GM12878 (cell line): ENCODE measurements at regions not wholly inside any gene's neighbourhood (a gene's known extent, or its start where the extent isn't known, plus 50 kb on each side); places are given as distances from the start of the nearest gene placed in this dataset.

ENCODE experiments used
- ATAC-seq: fragments of 200-7000 bp; cut with Tn5 transposase; 3 replicates; pipeline ENCODE4 v1.9.1; 2020; ENCODE audit warnings: mild to moderate bottlenecking, moderate library complexity
- BruUV-seq: library from RNA; stranded (reverse); fragments of 400-500 nt; replicated peaks from 2 replicates; lab custom pipeline; 2021; lab: Mats Ljungman, UMichigan
- CTCF ChIA-PET: fragments of 300-600 bp; sonication (Branson Sonifier 250); formaldehyde crosslinking; extraction: SDS; loops from one replicate; lab custom pipeline; 2021; ENCODE audit warnings: inconsistent platforms; lab: Yijun Ruan, JAX
- POLR2A ChIA-PET: fragments of 350-600 bp; formaldehyde crosslinking; extraction: SDS; loops from one replicate; lab custom pipeline; 2021; ENCODE audit warnings: inconsistent platforms; lab: Charles Lee
- RAD21 ChIA-PET: fragments of 300-600 bp; sonication (Branson Sonifier 250); formaldehyde crosslinking; loops from one replicate; lab custom pipeline; 2023; ENCODE audit warnings: antibody characterized with exemption; ENCODE audit not compliant: unreplicated experiment; lab: Charles Lee
- SMC1A ChIA-PET: fragments of 300-600 bp; sonication (Branson Sonifier 250); formaldehyde crosslinking; loops from one replicate; lab custom pipeline; 2023; ENCODE audit not compliant: unreplicated experiment, uncharacterized antibody; lab: Charles Lee
- DNase-seq: peaks from one replicate; pipeline ENCODE4 v3.0.0-alpha.2; 2011; ENCODE audit warnings: low read depth, low spot score
- FAIRE-seq: peaks from 3 replicates; lab custom pipeline; 2011; peaks lifted over from hg19 to GRCh38; lab: Jason Lieb, UNC
- H2AFZ ChIP-seq: 2 replicates; pipeline ENCODE4 v1.6.0; 2011; ENCODE audit warnings: low read depth, low read length, control low read depth; ENCODE audit not compliant: control insufficient read depth
- H3K27ac ChIP-seq: 2 replicates; pipeline ENCODE4 v1.5.1; 2011; ENCODE audit warnings: control low read depth; ENCODE audit not compliant: control insufficient read depth, insufficient read depth
- H3K27me3 ChIP-seq, 2 experiments: replicated peaks in 1 of 2; 2 replicates each; pipeline versions ENCODE4 v1.6.0 to v1.6.1; 2011; ENCODE audit warnings: low read length in 1 of 2; ENCODE audit not compliant: control insufficient read depth in 2 of 2, insufficient read depth in 2 of 2
- H3K36me3 ChIP-seq, 2 experiments: 2 replicates each; pipeline ENCODE4 v1.5.1; 2011; ENCODE audit warnings: low read length in 1 of 2; ENCODE audit not compliant: control insufficient read depth in 2 of 2, insufficient read depth in 2 of 2
- H3K4me1 ChIP-seq: 2 replicates; pipeline ENCODE4 v1.6.1; 2011; ENCODE audit warnings: mild to moderate bottlenecking, low read length, moderate library complexity, mixed read lengths; ENCODE audit not compliant: control insufficient read depth, insufficient read depth
- H3K4me2 ChIP-seq: 2 replicates; pipeline ENCODE4 v1.6.0; 2011; ENCODE audit warnings: control low read depth; ENCODE audit not compliant: control insufficient read depth, insufficient read depth
- H3K4me3 ChIP-seq: fragments of 200-600 bp; sonication (generic); 2 replicates; pipeline ENCODE4 v1.5.1; 2016
- H3K79me2 ChIP-seq: 2 replicates; pipeline ENCODE4 v1.6.0; 2011; ENCODE audit warnings: low read length; ENCODE audit not compliant: control insufficient read depth, insufficient read depth
- H3K9ac ChIP-seq: 2 replicates; pipeline ENCODE4 v1.8.0; 2011; ENCODE audit warnings: low read length, control low read depth, mixed read lengths; ENCODE audit not compliant: control insufficient read depth, insufficient read depth
- H3K9me3 ChIP-seq: replicated peaks from 3 replicates; pipeline ENCODE4 v1.5.1; 2011; ENCODE audit warnings: mild to moderate bottlenecking, low read length; ENCODE audit not compliant: control insufficient read depth, insufficient read depth
- H4K20me1 ChIP-seq: 2 replicates; pipeline ENCODE4 v1.6.0; 2011; ENCODE audit not compliant: control insufficient read depth, insufficient read depth
- FOXM1 ChIP-seq: IDR thresholded peaks from 2 replicates; pipeline ENCODE4 v1.6.1; 2012; ENCODE audit warnings: low read depth, mild to moderate bottlenecking, inconsistent platforms, low read length, moderate library complexity
- GATAD2B ChIP-seq: fragments of 450-650 bp; conservative IDR thresholded peaks from 2 replicates; pipeline ENCODE4 v1.6.1; 2017; ENCODE audit warnings: low read depth, mild to moderate bottlenecking, moderate library complexity
- HDGF ChIP-seq: fragments of 450-650 bp; IDR thresholded peaks from 2 replicates; pipeline ENCODE4 v1.6.1; 2016; ENCODE audit warnings: antibody characterized with exemption
- HSF1 ChIP-seq: fragments of 150-350 bp; IDR thresholded peaks from 2 replicates; pipeline ENCODE4 v1.6.1; 2014; ENCODE audit warnings: mild to moderate bottlenecking, low read depth, low read length
- IKZF2 ChIP-seq, 2 experiments: fragments of 450-650 bp; IDR thresholded peaks; 2 replicates each; pipeline ENCODE4 v1.6.1; 2017; ENCODE audit warnings: mild to moderate bottlenecking in 2 of 2, moderate library complexity in 2 of 2
- MTA3 ChIP-seq: IDR thresholded peaks from 2 replicates; pipeline ENCODE4 v1.6.1; 2012; ENCODE audit warnings: low read length, inconsistent platforms, borderline replicate concordance
- MYC ChIP-seq: IDR thresholded peaks from 2 replicates; pipeline ENCODE4 v1.6.1; 2011; ENCODE audit warnings: mild to moderate bottlenecking, low read length, moderate library complexity, inconsistent platforms; ENCODE audit not compliant: insufficient read depth, insufficient replicate concordance, insufficient read length, severe bottlenecking
- NR2F1 ChIP-seq: fragments of 450-650 bp; conservative IDR thresholded peaks from 2 replicates; pipeline ENCODE4 v1.6.1; 2017; ENCODE audit warnings: mild to moderate bottlenecking
- PML ChIP-seq: IDR thresholded peaks from 2 replicates; pipeline ENCODE4 v1.6.1; 2012; ENCODE audit warnings: low read length, inconsistent platforms
- POLR2AphosphoS2 ChIP-seq: IDR thresholded peaks from 2 replicates; pipeline ENCODE4 v1.6.1; 2011; ENCODE audit warnings: low read depth, mild to moderate bottlenecking, low read length, improper control_type of control experiment, moderate library complexity
- RAD51 ChIP-seq: fragments of 450-650 bp; IDR thresholded peaks from 2 replicates; pipeline ENCODE4 v1.6.1; 2016; ENCODE audit warnings: moderate library complexity, mild to moderate bottlenecking, inconsistent platforms
- TCF12 ChIP-seq: IDR thresholded peaks from 2 replicates; pipeline ENCODE4 v1.6.1; 2011; ENCODE audit warnings: low read depth, mild to moderate bottlenecking, low read length
- WRNIP1 ChIP-seq: IDR thresholded peaks from 2 replicates; pipeline ENCODE4 v1.6.1; 2011; ENCODE audit warnings: low read depth, low read length, improper control_type of control experiment, borderline replicate concordance
- ZNF207 ChIP-seq: fragments of 450-650 bp; IDR thresholded peaks from 2 replicates; pipeline ENCODE4 v1.6.1; 2014; ENCODE audit warnings: antibody characterized with exemption, mild to moderate bottlenecking, borderline replicate concordance
- ZNF592 ChIP-seq: fragments of 450-650 bp; IDR thresholded peaks from 2 replicates; pipeline ENCODE4 v1.6.1; 2017; ENCODE audit warnings: mild to moderate bottlenecking, moderate library complexity
- WGBS: methylation state at CpG from one replicate; pipeline ENCODE4 v1.1.6; 2016; ENCODE audit warnings: low lambda C conversion rate; ENCODE audit not compliant: insufficient replicate concordance, insufficient coverage; ENCODE audit errors: missing lambda C conversion rate; 5-methylcytosine and 5-hydroxymethylcytosine counted together
- in situ Hi-C: fragments of 300-500 bp; cut with MboI; formaldehyde crosslinking; loops from 9 replicates; pipeline ENCODE4 v1.14.3; 2018; ENCODE audit warnings: mixed read lengths
- intact Hi-C: fragments of 100-400 bp; cut with micrococcal nuclease; formaldehyde crosslinking; loops from one replicate; pipeline ENCODE4 v1.14.2; 2022; ENCODE audit not compliant: unreplicated experiment
- TF ChIP-seq, protein P1 (sequence below): fragments of 450-650 bp; IDR thresholded peaks from 2 replicates; pipeline ENCODE4 v1.6.1; 2017; ENCODE audit warnings: mild to moderate bottlenecking, low read depth, inconsistent platforms; ENCODE audit not compliant: poor library complexity, severe bottlenecking

DNA sequence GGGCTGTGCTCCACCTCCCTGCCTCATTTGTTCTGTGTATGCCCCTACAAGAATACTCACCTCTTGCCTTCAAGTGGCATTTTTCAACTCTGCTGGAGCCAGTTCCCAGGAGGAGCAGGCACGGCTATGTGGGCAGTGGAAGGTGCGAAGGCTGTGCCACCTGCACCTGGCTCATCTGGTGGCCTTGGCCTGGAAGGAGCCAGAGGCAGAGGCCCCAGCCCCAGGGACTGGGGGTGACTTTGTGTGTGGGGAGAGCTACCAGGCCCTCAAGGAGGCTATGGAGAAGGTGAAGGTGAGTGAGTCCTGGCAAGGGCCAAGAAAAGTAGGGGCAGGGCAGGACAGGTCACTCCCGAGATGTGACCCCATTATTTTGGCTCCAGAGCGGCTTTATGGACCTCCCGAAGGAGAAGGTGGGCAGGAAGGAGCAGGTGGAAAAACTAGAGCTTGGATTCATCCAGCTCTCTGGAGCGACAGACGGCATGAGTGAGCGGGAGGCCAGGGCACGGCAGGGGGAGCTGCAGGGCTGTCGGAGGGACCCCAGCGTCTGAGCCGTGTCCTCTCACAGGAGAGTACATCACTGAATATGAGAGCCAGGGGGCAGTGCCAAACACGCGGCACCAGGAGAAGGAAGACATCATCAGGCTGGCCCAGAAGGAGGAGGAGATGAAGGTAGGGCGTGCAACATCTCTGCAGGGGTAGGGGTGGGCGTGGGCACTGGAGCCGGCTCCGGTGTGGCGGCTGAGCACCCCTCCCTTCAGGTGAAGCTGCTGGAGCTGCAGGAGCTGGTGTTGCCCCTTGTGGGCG lies 57.3 kb upstream of the UBE2Q2 start:
- Histone ChIP-seq H3K79me2 (no peaks in the 10 kb centered on the region), H3K27ac (no peak overlapping the region), H3K4me1 (no peaks in the 10 kb centered on the region), H3K4me2 (no peak overlapping the region), H3K36me3 (no peaks in the 10 kb centered on the region), H2AFZ (no peak overlapping the region), H4K20me1 (no peaks in the 10 kb centered on the region), H3K27me3 (no peaks in the 10 kb centered on the region; a peak in 2 of 4 replicates), H3K4me3 (no peak overlapping the region), H3K9me3 (no peaks in the 10 kb centered on the region), H3K9ac (no peak overlapping the region)
- RAD21 ChIA-PET, result no interaction called here
- POLR2A ChIA-PET, result interaction anchor here (0.6 kb wide), 2 partner anchors 62 to 546 kb away, joined by 3 read pairs; a partner anchor contains a TSS
- no TSS peak for BruUV-seq
- ATAC-seq (no peak), DNase-seq (no peak), FAIRE-seq (no peak)
- intact Hi-C loops, result no loop called here
- CTCF ChIA-PET, result interaction anchor here (1.0 kb wide), 1 partner anchor 353 kb away, joined by 4 read pairs; no protein-coding TSS in a partner anchor
- in situ Hi-C loops, result no loop called here
- SMC1A ChIA-PET, result no interaction called here
- WGBS, result 40% methylated on average over 20 of the region's 20 CpGs
- TF ChIP-seq MTA3, result no peak
- no peak for TF ChIP-seq IKZF2 (IDR thresholded peaks at IDR 0.05)
- TF ChIP-seq WRNIP1, result no peak
- TF ChIP-seq GATAD2B, result no peak
- TF ChIP-seq PML, result no peak
- no peak for TF ChIP-seq MYC
- TF ChIP-seq POLR2AphosphoS2, result no peak
- no peak for TF ChIP-seq HDGF
- no peak for TF ChIP-seq HSF1
- TF ChIP-seq ZNF592, result no peak
- no peak for TF ChIP-seq TCF12
- no peak for TF ChIP-seq ZNF207
- no peak for TF ChIP-seq RAD51
- no peak for TF ChIP-seq FOXM1
- TF ChIP-seq, protein P1, sequence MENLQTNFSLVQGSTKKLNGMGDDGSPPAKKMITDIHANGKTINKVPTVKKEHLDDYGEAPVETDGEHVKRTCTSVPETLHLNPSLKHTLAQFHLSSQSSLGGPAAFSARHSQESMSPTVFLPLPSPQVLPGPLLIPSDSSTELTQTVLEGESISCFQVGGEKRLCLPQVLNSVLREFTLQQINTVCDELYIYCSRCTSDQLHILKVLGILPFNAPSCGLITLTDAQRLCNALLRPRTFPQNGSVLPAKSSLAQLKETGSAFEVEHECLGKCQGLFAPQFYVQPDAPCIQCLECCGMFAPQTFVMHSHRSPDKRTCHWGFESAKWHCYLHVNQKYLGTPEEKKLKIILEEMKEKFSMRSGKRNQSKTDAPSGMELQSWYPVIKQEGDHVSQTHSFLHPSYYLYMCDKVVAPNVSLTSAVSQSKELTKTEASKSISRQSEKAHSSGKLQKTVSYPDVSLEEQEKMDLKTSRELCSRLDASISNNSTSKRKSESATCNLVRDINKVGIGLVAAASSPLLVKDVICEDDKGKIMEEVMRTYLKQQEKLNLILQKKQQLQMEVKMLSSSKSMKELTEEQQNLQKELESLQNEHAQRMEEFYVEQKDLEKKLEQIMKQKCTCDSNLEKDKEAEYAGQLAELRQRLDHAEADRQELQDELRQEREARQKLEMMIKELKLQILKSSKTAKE, result no peak
- TF ChIP-seq NR2F1, result no peak
